Fibroblast of lung (primary cell): ENCODE measurements at regions not wholly inside any gene's neighbourhood (a gene's known extent, or its start where the extent isn't known, plus 50 kb on each side); places are given as distances from the start of the nearest gene placed in this dataset.

Experiments used
- CTCF ChIP-seq, 2 donors: IDR thresholded peaks in 1 of 2; conservative IDR thresholded peaks in 1 of 2; 1 replicate in 1 of 2; 2 replicates in 1 of 2; pipeline ENCODE4 v1.5.1; 2011 to 2012; ENCODE audit warnings: low read length in 2 of 2, control low read depth in 1 of 2, inconsistent platforms in 1 of 2, low read depth in 1 of 2, mild to moderate bottlenecking in 1 of 2
- EZH2 ChIP-seq: IDR thresholded peaks from 2 replicates; pipeline ENCODE4 v1.5.1; 2012; ENCODE audit warnings: low read length, control low read depth, mild to moderate bottlenecking; ENCODE audit errors: missing control alignments

DNA sequence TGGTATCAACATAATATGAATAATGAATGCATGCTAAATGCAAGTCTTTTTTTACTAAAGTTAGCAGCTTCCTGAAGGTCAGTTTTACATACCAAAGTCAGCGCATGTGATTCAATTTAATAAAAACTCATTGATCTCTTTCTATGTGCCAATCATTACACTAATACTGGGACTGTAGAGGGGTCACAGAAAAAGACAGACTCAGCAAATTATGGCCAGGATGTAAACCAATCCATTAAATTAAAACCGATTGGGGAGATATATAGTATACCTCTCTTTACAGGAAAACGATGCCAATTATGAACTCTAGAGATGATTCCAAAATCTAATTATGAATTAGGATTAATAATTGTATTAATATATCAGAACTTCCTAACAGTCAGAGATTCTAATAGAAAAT lies 624.4 kb upstream of the PCDH20 start:
- no peak for TF ChIP-seq EZH2
- no peak for TF ChIP-seq CTCF (conservative IDR thresholded peaks at IDR 0.05 in 1 of 2, IDR thresholded peaks at IDR 0.05 in 1 of 2; ENCODE audit: low read depth in 1 of 2, low read length in 2 of 2)
